T-cell (primary cell): ENCODE measurements at regions not wholly inside any gene's neighbourhood (a gene's known extent, or its start where the extent isn't known, plus 50 kb on each side); places are given as distances from the start of the nearest gene placed in this dataset.

ENCODE experiments used
- ATAC-seq, 4 experiments: fragments of 200-7000 bp in 3 of 4; fragments of 150-1000 bp in 1 of 4; cut with Tn5 transposase; replicated peaks in 1 of 4; 1 replicate in 3 of 4; 2 replicates in 1 of 4; pipeline ENCODE4 v1.10.0; 2021; ENCODE audit warnings: moderate library complexity in 3 of 4, mild to moderate bottlenecking in 2 of 4, moderate number of reproducible peaks in 1 of 4
- CTCF ChIA-PET, 2 donors: fragments of 300-600 bp; sonication (Branson Sonifier 250); formaldehyde crosslinking; loops; one replicate each; lab custom pipeline; 2022; ENCODE audit warnings: antibody characterized with exemption in 2 of 2; lab: Charles Lee
- POLR2A ChIA-PET, 2 donors: fragments of 300-600 bp; sonication (Branson Sonifier 250); formaldehyde crosslinking; loops; one replicate each; lab custom pipeline; 2022; ENCODE audit warnings: antibody characterized with exemption in 2 of 2; lab: Charles Lee
- DNase-seq, 35 experiments: peaks; one replicate each; pipeline versions ENCODE4 v3.0.0 to v3.0.0-alpha.2; 2013 to 2023
- H3K27ac ChIP-seq: one replicate; pipeline ENCODE4 v1.5.1; 2013; ENCODE audit warnings: low read length
- H3K27me3 ChIP-seq, 2 experiments: replicated peaks in 1 of 2; 1 replicate in 1 of 2; 2 replicates in 1 of 2; pipeline versions ENCODE4 v1.6.1 to v1.7.0; 2013; ENCODE audit warnings: low read length in 1 of 2, mixed read lengths in 1 of 2; ENCODE audit not compliant: control insufficient read depth in 2 of 2, insufficient read depth in 2 of 2; ENCODE audit errors: extremely low read depth in 1 of 2
- H3K36me3 ChIP-seq, 2 donors: 1 replicate in 1 of 2; 2 replicates in 1 of 2; pipeline versions ENCODE4 v1.6.1 to v1.7.0; 2013; ENCODE audit warnings: low read length in 1 of 2; ENCODE audit not compliant: control insufficient read depth in 2 of 2, insufficient read depth in 1 of 2; ENCODE audit errors: extremely low read depth in 1 of 2
- H3K4me1 ChIP-seq, 2 experiments: 1 replicate in 1 of 2; 2 replicates in 1 of 2; pipeline versions ENCODE4 v1.6.1 to v1.7.0; 2013; ENCODE audit warnings: low read length in 2 of 2, mixed read lengths in 1 of 2; ENCODE audit not compliant: insufficient read depth in 2 of 2, control insufficient read depth in 1 of 2; ENCODE audit errors: extremely low read depth in 1 of 2
- H3K4me3 ChIP-seq, 2 donors: 1 replicate in 1 of 2; 2 replicates in 1 of 2; pipeline versions ENCODE4 v1.5.1 to v1.7.0; 2013; ENCODE audit warnings: mild to moderate bottlenecking in 2 of 2, low read length in 1 of 2, moderate library complexity in 1 of 2; ENCODE audit not compliant: control insufficient read depth in 1 of 2; ENCODE audit errors: extremely low read depth in 1 of 2
- H3K9me3 ChIP-seq: 2 replicates; pipeline ENCODE4 v1.7.0; 2013
- H3K27ac Mint-ChIP-seq, 2 donors: one replicate each; pipeline ENCODE4 v1.8.0; 2020 to 2021; ENCODE audit warnings: mild to moderate bottlenecking in 2 of 2, mixed read lengths in 2 of 2
- H3K27me3 Mint-ChIP-seq, 2 donors: one replicate each; pipeline ENCODE4 v1.8.0; 2021 to 2022; ENCODE audit warnings: mixed read lengths in 2 of 2
- H3K36me3 Mint-ChIP-seq: one replicate; pipeline ENCODE4 v1.8.0; 2021; ENCODE audit warnings: mixed read lengths
- H3K4me1 Mint-ChIP-seq, 3 donors: one replicate each; pipeline ENCODE4 v1.8.0; 2020 to 2022; ENCODE audit warnings: mixed read lengths in 3 of 3, mild to moderate bottlenecking in 1 of 3
- H3K4me3 Mint-ChIP-seq, 3 donors: one replicate each; pipeline ENCODE4 v1.8.0; 2020 to 2022; ENCODE audit warnings: mild to moderate bottlenecking in 3 of 3, mixed read lengths in 3 of 3, moderate library complexity in 3 of 3
- H3K9me3 Mint-ChIP-seq, 3 donors: one replicate each; pipeline ENCODE4 v1.8.0; 2020 to 2022; ENCODE audit warnings: mixed read lengths in 3 of 3
- whole genome bisulfite sequencing: methylation state at CpG from one replicate; pipeline ENCODE4 v1.1.5; 2013; ENCODE audit warnings: missing lambda C conversion rate; ENCODE audit not compliant: insufficient coverage; 5-methylcytosine and 5-hydroxymethylcytosine counted together

- POLR2A ChIA-PET, result no interaction called here
- ATAC-seq (no peak), DNase-seq (no peak)
- Mint-ChIP-seq H3K9me3 (no peaks in the 10 kb centered on the region), H3K36me3 (no peaks in the 10 kb centered on the region), H3K4me1 (no peaks in the 10 kb centered on the region), H3K27me3 (peaks cover 9 to 12% of the 10 kb centered on the region in 2 donors), H3K27ac (no peak overlapping the region), H3K4me3 (no peak overlapping the region)
- no peaks in the 10 kb centered on the region for H3K36me3 ChIP-seq
- H3K4me1 ChIP-seq, result no peaks in the 10 kb centered on the region
- CTCF ChIA-PET, result no interaction called here
- H3K27ac ChIP-seq, result no peak overlapping the region
- H3K27me3 ChIP-seq, result no peaks in the 10 kb centered on the region
- no peaks in the 10 kb centered on the region for H3K9me3 ChIP-seq
- no CpG with 5 or more reads among the region's 2 CpGs for WGBS
- no peak overlapping the region for H3K4me3 ChIP-seq
Observed at GRCh38 chr5:62059960-62060359, 246.0 kb upstream of the KIF2A start.

GRCh38 chr5:62065050-62065449 lies 241.0 kb upstream of the KIF2A start:
- ChIA-PET CTCF (no interaction called here), POLR2A (interaction anchor here in 1 of 2 donors (0.6 kb wide), 1 partner anchor 25 kb away, joined by 4 read pairs; no protein-coding TSS in a partner anchor)
- Mint-ChIP-seq H3K9me3 (no peaks in the 10 kb centered on the region), H3K27ac (no peak overlapping the region), H3K27me3 (peaks cover 9 to 10% of the 10 kb centered on the region in 2 donors), H3K4me1 (no peaks in the 10 kb centered on the region), H3K36me3 (no peaks in the 10 kb centered on the region), H3K4me3 (no peak overlapping the region)
- H3K4me3 ChIP-seq, result no peak overlapping the region
- no peaks in the 10 kb centered on the region for H3K4me1 ChIP-seq
- 83% methylated on average over 3 of the region's 4 CpGs for WGBS
- peaks cover 0 to 4% of the 10 kb centered on the region in 2 experiments for H3K27me3 ChIP-seq
- ATAC-seq (no peak), DNase-seq (no peak)
- no peak overlapping the region for H3K27ac ChIP-seq
- no peaks in the 10 kb centered on the region for H3K36me3 ChIP-seq
- H3K9me3 ChIP-seq, result no peaks in the 10 kb centered on the region

GRCh38 chr5:62066761-62067277 lies 239.2 kb upstream of the KIF2A start:
- no peaks in the 10 kb centered on the region for H3K36me3 ChIP-seq
- H3K36me3 Mint-ChIP-seq, result no peaks in the 10 kb centered on the region
- H3K27me3 ChIP-seq, result peaks cover 0 to 4% of the 10 kb centered on the region in 2 experiments
- ChIA-PET POLR2A (no interaction called here), CTCF (no interaction called here)
- no peak for DNase-seq
- no peaks in the 10 kb centered on the region for H3K9me3 ChIP-seq
- no peaks in the 10 kb centered on the region for H3K9me3 Mint-ChIP-seq
- no peaks in the 10 kb centered on the region for H3K4me1 ChIP-seq
- H3K4me3 Mint-ChIP-seq, result no peak overlapping the region
- H3K27ac Mint-ChIP-seq, result no peak overlapping the region
- no peak overlapping the region for H3K4me3 ChIP-seq
- peaks cover 2 to 6% of the 10 kb centered on the region in 2 donors for H3K27me3 Mint-ChIP-seq
- no peak overlapping the region for H3K27ac ChIP-seq
- ATAC-seq, result no peak
- no peaks in the 10 kb centered on the region for H3K4me1 Mint-ChIP-seq

GRCh38 chr5:62068554-62068953 lies 237.5 kb upstream of the KIF2A start:
- H3K27me3 ChIP-seq, result peaks cover 0 to 4% of the 10 kb centered on the region in 2 experiments
- no peaks in the 10 kb centered on the region for H3K4me1 ChIP-seq
- no peak overlapping the region for H3K4me3 Mint-ChIP-seq
- no peaks in the 10 kb centered on the region for H3K36me3 Mint-ChIP-seq
- no peaks in the 10 kb centered on the region for H3K9me3 Mint-ChIP-seq
- H3K27ac ChIP-seq, result no peak overlapping the region
- ATAC-seq, result no peak
- POLR2A ChIA-PET, result no interaction called here
- WGBS, result 46% methylated on average over 2 of the region's 3 CpGs
- H3K36me3 ChIP-seq, result no peaks in the 10 kb centered on the region
- no peak overlapping the region for H3K4me3 ChIP-seq
- H3K4me1 Mint-ChIP-seq, result no peaks in the 10 kb centered on the region
- peaks cover 2 to 6% of the 10 kb centered on the region in 2 donors for H3K27me3 Mint-ChIP-seq
- H3K27ac Mint-ChIP-seq, result no peak overlapping the region
- CTCF ChIA-PET, result no interaction called here
- DNase-seq, result no peak
- H3K9me3 ChIP-seq, result no peaks in the 10 kb centered on the region

GRCh38 chr5:62077387-62077786 lies 228.6 kb upstream of the KIF2A start:
- no peak for DNase-seq
- H3K9me3 Mint-ChIP-seq, result no peaks in the 10 kb centered on the region

GRCh38 chr5:62077823-62078550 lies 228.0 kb upstream of the KIF2A start:
- H3K4me3 ChIP-seq, result no peak overlapping the region
- DNase-seq (no peak), ATAC-seq (no peak)
- no peak overlapping the region for H3K27ac ChIP-seq
- no peaks in the 10 kb centered on the region for H3K27me3 ChIP-seq
- no peak overlapping the region for H3K27ac Mint-ChIP-seq
- H3K4me3 Mint-ChIP-seq, result no peak overlapping the region
- ChIA-PET POLR2A (no interaction called here), CTCF (no interaction called here)
- H3K9me3 Mint-ChIP-seq, result no peaks in the 10 kb centered on the region
- H3K36me3 Mint-ChIP-seq, result no peaks in the 10 kb centered on the region
- peaks cover 0 to 4% of the 10 kb centered on the region in 2 experiments for H3K4me1 ChIP-seq
- H3K36me3 ChIP-seq, result no peaks in the 10 kb centered on the region
- 78% methylated on average over 4 of the region's 9 CpGs for WGBS
- peaks cover 0 to 6% of the 10 kb centered on the region in 2 donors for H3K27me3 Mint-ChIP-seq
- H3K4me1 Mint-ChIP-seq, result peaks cover 0 to 9% (median 7%) of the 10 kb centered on the region in 3 donors
- no peaks in the 10 kb centered on the region for H3K9me3 ChIP-seq

More at GRCh38 chr5:62077387-62077786, 228.6 kb upstream of the KIF2A start:
- peaks cover 0 to 6% of the 10 kb centered on the region in 2 donors for H3K27me3 Mint-ChIP-seq
- H3K4me1 Mint-ChIP-seq, result peaks cover 0 to 9% (median 7%) of the 10 kb centered on the region in 3 donors
- H3K4me3 ChIP-seq, result no peak overlapping the region
- no peak overlapping the region for H3K27ac ChIP-seq
- H3K36me3 Mint-ChIP-seq, result no peaks in the 10 kb centered on the region
- H3K4me3 Mint-ChIP-seq, result no peak overlapping the region
- no peaks in the 10 kb centered on the region for H3K27me3 ChIP-seq
- no peaks in the 10 kb centered on the region for H3K9me3 ChIP-seq
- ATAC-seq, result no peak
- WGBS, result 82% methylated on average over 4 of the region's 4 CpGs
- H3K27ac Mint-ChIP-seq, result no peak overlapping the region
- no peaks in the 10 kb centered on the region for H3K36me3 ChIP-seq
- ChIA-PET CTCF (no interaction called here), POLR2A (no interaction called here)
- H3K4me1 ChIP-seq, result peaks cover 0 to 4% of the 10 kb centered on the region in 2 experiments
